ENCODE measurements at regions not wholly inside any gene's neighbourhood (a gene's known extent, or its start where the extent isn't known, plus 50 kb on each side); places are given as distances from the start of the nearest gene placed in this dataset.

DNA sequence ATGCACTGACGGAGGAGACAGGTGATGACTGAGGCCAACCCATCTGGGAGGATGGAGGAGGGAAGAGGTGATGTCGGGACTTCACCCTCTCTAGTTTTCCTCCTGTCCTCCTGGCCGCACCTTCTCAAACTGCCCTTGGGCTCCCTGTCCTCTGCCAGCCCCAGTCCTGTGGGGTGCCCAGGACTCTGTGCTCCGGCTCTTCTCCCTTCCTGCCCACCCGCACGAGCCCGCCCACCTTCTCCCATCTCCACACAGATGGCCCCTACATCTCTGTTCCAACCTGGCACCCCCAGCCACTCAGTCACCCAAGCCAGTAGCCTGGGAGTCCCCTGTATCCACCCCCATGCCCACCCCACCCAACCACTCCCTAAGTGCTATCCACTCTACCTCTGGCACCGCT is 206.7 kb upstream of the LINGO1 start:
- no peak overlapping the region for H3K27ac ChIP-seq
- DNase-seq: no peak
- no peak for TF ChIP-seq POLR2A (IDR thresholded peaks at IDR 0.05)
- no peaks in the 10 kb centered on the region for H3K9me3 ChIP-seq
- no peaks in the 10 kb centered on the region for H3K27me3 ChIP-seq
- H3K36me3 ChIP-seq: no peaks in the 10 kb centered on the region
- H3K4me1 ChIP-seq: peaks cover 8 to 16% of the 10 kb centered on the region in 2 donors
- WGBS, 2 donors: 94 to 96% methylated on average over 8 of the region's 8 CpGs
- intact Hi-C loops (cut with DNase I): no loop called here
- no peak overlapping the region for H3K4me3 ChIP-seq (replicated peaks in 1 of 3)

DNA sequence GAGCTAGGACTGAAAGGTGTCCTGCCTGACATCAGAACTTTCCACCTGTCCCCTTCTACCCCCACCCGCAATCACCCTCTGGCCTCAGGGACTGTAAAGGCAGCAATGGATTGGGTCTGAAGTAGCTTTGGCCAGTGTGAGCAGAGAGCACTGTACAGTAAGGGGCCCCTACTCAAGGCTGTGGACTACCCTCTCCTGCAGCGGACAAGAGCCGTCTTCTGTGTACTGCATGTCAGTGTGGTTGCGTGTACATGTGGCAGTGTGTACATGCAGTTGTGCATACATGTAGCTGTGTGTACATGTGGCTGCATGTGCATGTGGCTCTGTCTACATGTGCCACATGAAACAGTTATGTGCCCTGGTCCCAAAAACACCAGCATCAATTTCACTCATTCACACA is 205.9 kb upstream of the LINGO1 start:
- H3K9me3 ChIP-seq: no peaks in the 10 kb centered on the region
- H3K27ac ChIP-seq: no peak overlapping the region
- no peak overlapping the region for H3K4me3 ChIP-seq (replicated peaks in 1 of 3)
- H3K36me3 ChIP-seq: no peaks in the 10 kb centered on the region
- intact Hi-C loops (cut with DNase I): no loop called here
- WGBS, 2 donors: 95 to 100% methylated on average over 4 of the region's 4 CpGs
- no peak for DNase-seq
- H3K4me1 ChIP-seq: peaks cover 8 to 16% of the 10 kb centered on the region in 2 donors
- H3K27me3 ChIP-seq: no peaks in the 10 kb centered on the region
- TF ChIP-seq, protein P1, sequence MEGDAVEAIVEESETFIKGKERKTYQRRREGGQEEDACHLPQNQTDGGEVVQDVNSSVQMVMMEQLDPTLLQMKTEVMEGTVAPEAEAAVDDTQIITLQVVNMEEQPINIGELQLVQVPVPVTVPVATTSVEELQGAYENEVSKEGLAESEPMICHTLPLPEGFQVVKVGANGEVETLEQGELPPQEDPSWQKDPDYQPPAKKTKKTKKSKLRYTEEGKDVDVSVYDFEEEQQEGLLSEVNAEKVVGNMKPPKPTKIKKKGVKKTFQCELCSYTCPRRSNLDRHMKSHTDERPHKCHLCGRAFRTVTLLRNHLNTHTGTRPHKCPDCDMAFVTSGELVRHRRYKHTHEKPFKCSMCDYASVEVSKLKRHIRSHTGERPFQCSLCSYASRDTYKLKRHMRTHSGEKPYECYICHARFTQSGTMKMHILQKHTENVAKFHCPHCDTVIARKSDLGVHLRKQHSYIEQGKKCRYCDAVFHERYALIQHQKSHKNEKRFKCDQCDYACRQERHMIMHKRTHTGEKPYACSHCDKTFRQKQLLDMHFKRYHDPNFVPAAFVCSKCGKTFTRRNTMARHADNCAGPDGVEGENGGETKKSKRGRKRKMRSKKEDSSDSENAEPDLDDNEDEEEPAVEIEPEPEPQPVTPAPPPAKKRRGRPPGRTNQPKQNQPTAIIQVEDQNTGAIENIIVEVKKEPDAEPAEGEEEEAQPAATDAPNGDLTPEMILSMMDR (IDR thresholded peaks at IDR 0.05): no peak
- no peak for TF ChIP-seq POLR2A (IDR thresholded peaks at IDR 0.05)

DNA sequence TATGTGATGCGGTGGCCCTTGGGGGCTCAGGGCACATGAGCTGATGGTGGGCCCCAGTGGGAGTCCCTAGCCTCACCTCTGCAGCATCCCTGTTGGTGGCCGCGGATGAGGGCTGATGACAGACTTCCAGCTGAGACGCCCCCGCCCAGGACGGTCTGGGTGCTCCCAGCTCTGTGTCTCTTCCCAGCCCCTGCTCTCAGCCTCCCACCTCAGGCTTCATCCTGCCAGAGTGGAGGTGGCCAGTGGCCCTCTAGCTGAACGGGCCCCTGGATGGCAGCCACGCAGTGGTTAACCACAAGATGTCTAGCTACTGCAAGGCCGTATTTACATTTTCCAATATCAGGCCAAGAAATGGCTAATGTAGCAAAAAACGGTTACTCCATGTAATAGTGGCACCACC is 205.3 kb upstream of the LINGO1 start:
- Histone ChIP-seq H3K9me3 (no peaks in the 10 kb centered on the region), H3K4me3 (replicated peaks in 1 of 3) (no peak overlapping the region), H3K27ac (no peak overlapping the region), H3K4me1 (peaks cover 8 to 16% of the 10 kb centered on the region in 2 donors), H3K36me3 (no peaks in the 10 kb centered on the region), H3K27me3 (no peaks in the 10 kb centered on the region)
- TF ChIP-seq, protein P1 (IDR thresholded peaks at IDR 0.05): no peak
- no peak for TF ChIP-seq POLR2A (IDR thresholded peaks at IDR 0.05)
- intact Hi-C loops (cut with DNase I): no loop called here
- WGBS, 2 donors: 80 to 87% methylated on average over 4 to 5 of the region's 10 CpGs
- DNase-seq: no peak

DNA sequence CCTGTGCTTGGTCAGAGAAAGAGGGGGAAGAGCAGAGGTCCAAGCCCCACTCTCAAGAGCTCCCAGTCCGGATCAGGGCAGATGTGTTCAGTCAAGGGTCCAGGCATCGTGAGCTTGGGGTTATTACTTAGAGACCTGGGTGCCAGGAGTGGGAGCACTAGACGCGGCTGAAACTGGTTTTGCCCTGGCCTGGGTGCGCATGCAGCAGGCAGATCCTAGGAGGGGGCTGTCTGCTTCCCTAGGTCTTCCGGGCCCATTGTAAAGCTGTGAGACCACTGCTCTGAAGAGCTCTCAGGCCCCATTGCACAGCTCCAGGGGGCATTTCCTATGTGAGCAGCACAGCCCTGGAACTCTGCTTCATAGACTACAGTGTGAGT is 204.9 kb upstream of the LINGO1 start:
- WGBS, 2 donors: 93 to 95% methylated on average over 5 to 6 of the region's 6 CpGs
- peaks cover 8 to 16% of the 10 kb centered on the region in 2 donors for H3K4me1 ChIP-seq
- no peak for TF ChIP-seq POLR2A (IDR thresholded peaks at IDR 0.05)
- TF ChIP-seq, protein P1 (IDR thresholded peaks at IDR 0.05): no peak
- no peak overlapping the region for H3K27ac ChIP-seq
- H3K9me3 ChIP-seq: no peaks in the 10 kb centered on the region
- H3K27me3 ChIP-seq: no peaks in the 10 kb centered on the region
- intact Hi-C loops (cut with DNase I): no loop called here
- H3K4me3 ChIP-seq (replicated peaks in 1 of 3): no peak overlapping the region
- no peak for DNase-seq
- no peaks in the 10 kb centered on the region for H3K36me3 ChIP-seq

DNA sequence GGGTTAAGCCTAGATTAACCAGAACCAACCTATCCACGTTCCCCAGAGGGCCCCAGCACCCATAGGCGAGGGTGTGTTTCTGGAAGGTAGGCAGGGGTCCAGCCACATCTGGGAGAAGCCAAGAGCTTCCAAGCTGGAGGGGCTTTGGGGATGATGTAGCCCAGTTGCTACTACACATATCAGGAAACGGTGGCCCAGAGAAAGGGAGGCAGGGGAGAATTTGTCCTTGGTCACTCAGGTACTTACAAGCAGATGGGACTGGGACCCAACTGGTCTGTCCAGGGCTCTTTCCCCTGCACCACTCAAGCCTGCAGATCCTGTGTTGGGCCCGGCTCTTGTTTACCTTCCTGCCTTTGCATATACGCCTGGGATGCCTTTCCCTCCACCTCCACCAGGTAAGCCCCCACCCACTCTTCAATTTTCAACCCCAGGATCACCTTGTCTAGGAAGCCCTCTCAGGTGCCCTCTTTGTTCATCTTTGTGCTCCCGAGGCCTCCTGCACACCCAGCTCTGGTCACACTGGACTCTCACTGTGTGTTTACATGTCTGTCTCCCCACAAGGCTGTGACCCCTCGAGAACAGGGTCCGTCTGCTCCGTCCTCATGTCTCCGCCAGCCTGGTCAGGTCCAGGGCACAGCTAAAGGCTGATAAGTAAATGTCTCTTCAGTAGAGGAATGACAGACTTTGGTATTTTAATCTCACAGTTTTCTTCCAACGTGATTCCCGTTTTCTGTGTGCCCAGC is 204.4 kb upstream of the LINGO1 start:
- WGBS, 2 donors: 71 to 79% methylated on average over 12 of the region's 12 CpGs
- no peak for DNase-seq
- intact Hi-C loops (cut with DNase I): no loop called here
- Histone ChIP-seq H3K4me3 (replicated peaks in 1 of 3) (no peak overlapping the region), H3K4me1 (peaks cover 8 to 16% of the 10 kb centered on the region in 2 donors), H3K9me3 (no peaks in the 10 kb centered on the region), H3K27ac (no peak overlapping the region), H3K27me3 (no peaks in the 10 kb centered on the region), H3K36me3 (no peaks in the 10 kb centered on the region)
- no peak for TF ChIP-seq POLR2A (IDR thresholded peaks at IDR 0.05)
- TF ChIP-seq, protein P1 (IDR thresholded peaks at IDR 0.05): no peak

Measured in thyroid gland (tissue), 4 donors.